Ovary (tissue), 7 donors: ENCODE measurements at regions not wholly inside any gene's neighbourhood (a gene's known extent, or its start where the extent isn't known, plus 50 kb on each side); places are given as distances from the start of the nearest gene placed in this dataset.

Experiments
- DNase-seq, 5 donors: peaks; one replicate each; pipeline ENCODE4 v3.0.0-alpha.2; 2019 to 2020
- H3K27ac ChIP-seq, 2 donors: fragments of 200-600 bp; one replicate each; pipeline versions ENCODE4 v1.5.1 to v1.8.0; 2019 to 2022
- H3K27me3 ChIP-seq: fragments of 200-600 bp; one replicate; pipeline ENCODE4 v1.8.0; 2022
- H3K36me3 ChIP-seq: fragments of 200-600 bp; sonication (generic); one replicate; pipeline ENCODE4 v1.5.1; 2019
- H3K4me1 ChIP-seq: one replicate; pipeline ENCODE4 v1.8.1; 2013; ENCODE audit warnings: mild to moderate bottlenecking, moderate library complexity; ENCODE audit not compliant: insufficient read depth
- H3K4me3 ChIP-seq: fragments of 200-600 bp; sonication (generic); one replicate; pipeline ENCODE4 v1.5.1; 2017
- H3K9me3 ChIP-seq, 2 donors: fragments of 200-600 bp in 1 of 2; sonication (generic) in 1 of 2; one replicate each; pipeline versions ENCODE4 v1.5.1 to v1.8.1; 2013 to 2019; ENCODE audit warnings: mild to moderate bottlenecking in 1 of 2, moderate library complexity in 1 of 2
- CTCF ChIP-seq, 3 donors: fragments of 450-650 bp in 2 of 3; fragments of 200-600 bp in 1 of 3; IDR thresholded peaks; one replicate each; pipeline versions ENCODE4 v1.5.1 to v1.8.0; 2016 to 2022; ENCODE audit warnings: antibody characterized with exemption in 3 of 3, mild to moderate bottlenecking in 1 of 3
- EP300 ChIP-seq: sonication (generic); formaldehyde crosslinking; IDR thresholded peaks from one replicate; pipeline ENCODE4 v1.6.1; 2017; ENCODE audit warnings: antibody characterized with exemption
- POLR2A ChIP-seq: fragments of 450-650 bp; IDR thresholded peaks from one replicate; pipeline ENCODE4 v1.6.1; 2017; ENCODE audit warnings: antibody characterized with exemption, mild to moderate bottlenecking, moderate library complexity
- WGBS, 3 donors: extraction: QIAGEN DNeasy Blood & Tissue Kit in 1 of 3; methylation state at CpG; one replicate each; pipeline versions ENCODE4 v1.1.5 to v1.1.7; 2013 to 2017; 5-methylcytosine and 5-hydroxymethylcytosine counted together
- intact Hi-C, 4 donors: fragments of 100-400 bp; cut with DNase I; formaldehyde crosslinking; loops; one replicate each; pipeline versions ENCODE4 v1.11.0 to v1.15.1; 2022 to 2023
- donor health status: DM: no; HTN: no; CAD: no; lungs with moderate emphysema.
- donor health status: DM: no; HTN: no; CAD: no.
- donor health status: Bipolar disorder and iron deficiency.
- donor health status: DM: no; HTN: no; CAD: no.
- donor health status: DM: yes; HTN: yes; CAD: no.

GRCh38 chr10:89129911-89130310 lies 77.2 kb downstream of the CH25H start:
- DNase-seq, result no peak

GRCh38 chr10:89122433-89123051 lies 84.6 kb downstream of the CH25H start:
- intact Hi-C loops, result no loop called here
- Histone ChIP-seq H3K4me3 (no peak overlapping the region), H3K36me3 (no peaks in the 10 kb centered on the region), H3K27me3 (no peaks in the 10 kb centered on the region), H3K4me1 (no peaks in the 10 kb centered on the region), H3K27ac (no peak overlapping the region), H3K9me3 (no peaks in the 10 kb centered on the region)
- TF ChIP-seq EP300 (no peak), CTCF (IDR thresholded peaks at IDR 0.05) (no peak), POLR2A (no peak)
- 74 to 80% (median 75%) methylated on average over 4 of the region's 4 CpGs for WGBS, 3 donors
- DNase-seq, result no peak

More at GRCh38 chr10:89129911-89130310, 77.2 kb downstream of the CH25H start:
- Histone ChIP-seq H3K9me3 (no peaks in the 10 kb centered on the region), H3K27me3 (no peaks in the 10 kb centered on the region), H3K36me3 (no peaks in the 10 kb centered on the region), H3K4me1 (no peaks in the 10 kb centered on the region), H3K4me3 (no peak overlapping the region), H3K27ac (no peak overlapping the region)
- 82 to 92% (median 87%) methylated on average over 4 of the region's 4 CpGs for WGBS, 3 donors
- intact Hi-C loops, result no loop called here
- TF ChIP-seq EP300 (no peak), CTCF (IDR thresholded peaks at IDR 0.05) (no peak), POLR2A (no peak)

GRCh38 chr10:89121764-89122020 lies 85.4 kb downstream of the CH25H start:
- no peak for TF ChIP-seq POLR2A
- TF ChIP-seq EP300, result no peak
- no peak for TF ChIP-seq CTCF (IDR thresholded peaks at IDR 0.05)
- H3K36me3 ChIP-seq, result no peaks in the 10 kb centered on the region
- no peak overlapping the region for H3K27ac ChIP-seq
- no peak for DNase-seq
- no peak overlapping the region for H3K4me3 ChIP-seq
- intact Hi-C loops, result no loop called here
- H3K4me1 ChIP-seq, result no peaks in the 10 kb centered on the region
- no peaks in the 10 kb centered on the region for H3K27me3 ChIP-seq
- no peaks in the 10 kb centered on the region for H3K9me3 ChIP-seq

DNA sequence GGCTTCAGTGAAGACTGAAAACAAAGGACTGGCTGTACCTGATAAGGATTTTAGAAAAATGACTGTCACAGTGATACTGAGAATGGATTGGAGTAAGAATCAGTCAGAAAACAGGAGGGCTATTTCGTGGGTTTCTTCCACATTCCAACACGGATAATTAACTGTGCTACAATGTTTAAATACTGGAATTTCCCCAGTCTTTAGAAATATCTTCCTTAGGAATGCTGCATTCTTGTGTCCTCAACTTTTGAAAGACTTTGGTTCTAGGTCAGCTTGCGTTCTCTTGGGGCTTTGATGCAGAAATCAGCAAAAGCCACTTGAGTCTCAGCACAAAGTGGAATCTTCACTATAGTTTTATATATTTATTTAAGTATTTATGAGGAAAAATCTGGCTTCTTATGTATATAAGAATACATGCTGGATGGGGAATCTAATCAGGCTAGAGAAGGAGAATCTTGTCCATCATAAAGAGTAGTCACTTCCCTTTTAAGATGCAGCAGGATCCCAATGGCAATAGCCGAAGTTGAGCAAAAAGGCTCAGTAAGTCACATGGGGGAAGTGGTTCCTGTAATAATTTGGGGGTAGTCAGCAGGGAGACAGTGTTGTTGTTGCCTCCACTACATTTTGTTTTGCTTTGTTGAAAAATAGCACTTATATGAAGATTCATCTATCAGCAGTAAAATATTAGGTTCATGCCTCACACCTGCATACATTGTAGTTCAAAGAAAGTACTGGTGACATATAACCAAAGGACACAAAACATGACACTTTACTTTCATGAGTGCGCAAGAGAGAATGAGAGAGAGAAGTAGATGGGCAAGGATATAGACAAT lies 86.0 kb downstream of the CH25H start:
- Histone ChIP-seq H3K27me3 (no peaks in the 10 kb centered on the region), H3K27ac (no peak overlapping the region), H3K4me1 (no peaks in the 10 kb centered on the region), H3K4me3 (no peak overlapping the region), H3K36me3 (no peaks in the 10 kb centered on the region), H3K9me3 (no peaks in the 10 kb centered on the region)
- WGBS, 3 donors, result 65 to 80% (median 73%) methylated on average over 5 of the region's 5 CpGs
- no peak for DNase-seq
- intact Hi-C loops, result no loop called here
- TF ChIP-seq POLR2A (no peak), EP300 (no peak), CTCF (IDR thresholded peaks at IDR 0.05) (no peak)
